Right lobe of liver (tissue), 4 donors: ENCODE measurements at regions not wholly inside any gene's neighbourhood (a gene's known extent, or its start where the extent isn't known, plus 50 kb on each side); places are given as distances from the start of the nearest gene placed in this dataset.

ENCODE experiments used
- CTCF ChIP-seq, 4 donors: fragments of 200-600 bp in 3 of 4; fragments of 450-650 bp in 1 of 4; IDR thresholded peaks; one replicate each; pipeline versions ENCODE4 v1.5.1 to v1.8.0; 2016 to 2022; ENCODE audit warnings: antibody characterized with exemption in 4 of 4, mild to moderate bottlenecking in 2 of 4
- POLR2A ChIP-seq: fragments of 450-650 bp; IDR thresholded peaks from one replicate; pipeline ENCODE4 v1.6.1; 2017; ENCODE audit warnings: antibody characterized with exemption, mild to moderate bottlenecking
- donor health status: DM: no; HTN: no; CAD: no.
- donor health status: DM: no; HTN: no; CAD: no.
- donor health status: DM: no; HTN: yes; CAD: no.

- TF ChIP-seq CTCF (IDR thresholded peaks at IDR 0.05) (no peak), POLR2A (no peak)
Observed at GRCh38 chr11:38900211-38900610, 2302.2 kb upstream of the RAG2 start.
